CD4-positive, alpha-beta T cell treated with Interleukin-15 for 4 hours (primary cell): ENCODE measurements at regions not wholly inside any gene's neighbourhood (a gene's known extent, or its start where the extent isn't known, plus 50 kb on each side); places are given as distances from the start of the nearest gene placed in this dataset.

Experiments used
- DNase-seq: peaks from one replicate; pipeline ENCODE4 v3.0.0-alpha.2; 2020; ENCODE audit warnings: low spot score

DNA sequence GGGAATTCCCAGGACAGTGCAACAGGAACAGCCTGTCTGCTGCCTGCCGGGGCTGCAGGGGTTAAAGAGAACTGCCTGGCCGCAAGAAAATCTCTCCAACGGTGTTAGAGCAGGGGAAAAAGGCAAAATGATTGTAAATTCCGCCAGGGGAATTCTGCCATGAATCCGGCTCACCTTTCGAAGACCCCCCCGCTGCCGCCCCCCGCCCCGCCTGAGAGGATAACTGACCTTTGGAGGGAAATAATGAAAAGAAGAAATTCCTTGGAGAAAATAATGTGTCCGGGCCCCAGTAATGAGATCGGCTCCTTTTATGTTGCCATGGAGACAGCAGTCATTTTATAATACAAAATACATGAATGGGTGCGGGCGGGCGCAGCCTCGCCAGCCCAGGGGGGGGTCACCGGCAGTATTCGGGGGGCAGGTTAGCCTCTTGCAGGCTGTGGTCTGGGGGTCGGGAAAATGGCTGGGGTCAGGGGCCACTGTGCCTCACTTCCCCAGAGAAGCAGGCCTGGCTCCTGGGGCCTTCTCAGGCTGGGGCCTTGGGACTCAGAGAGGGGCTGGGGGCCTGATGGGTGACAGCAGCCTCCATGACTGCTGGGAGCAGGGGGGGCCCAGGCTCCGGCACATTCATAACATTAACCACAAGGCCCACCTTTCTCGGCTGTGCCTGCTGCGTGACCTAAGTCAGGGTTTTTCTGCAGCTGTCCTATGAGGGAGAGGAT lies 228.1 kb downstream of the MN1 start:
- no peak for DNase-seq

DNA sequence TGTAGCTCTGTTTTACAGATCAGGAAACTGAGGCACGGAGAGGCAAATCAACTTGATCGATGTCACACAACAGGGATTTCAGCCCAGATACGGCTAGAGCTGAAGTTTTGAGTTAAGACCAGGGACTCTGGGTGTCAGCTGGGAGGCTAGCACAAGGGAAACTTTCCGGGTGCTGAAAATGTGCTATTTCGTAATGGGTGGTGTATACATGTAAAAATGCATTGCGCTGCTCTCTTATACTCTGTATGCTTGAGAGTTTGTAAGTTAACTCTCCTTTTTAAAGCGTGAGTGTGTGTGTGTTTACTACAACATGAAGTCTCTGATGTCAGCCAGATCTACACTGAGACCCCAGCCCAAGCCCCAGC lies 227.6 kb downstream of the MN1 start:
- DNase-seq: no peak

GRCh38 chr22:27574651-27575050 lies 226.9 kb downstream of the MN1 start:
- DNase-seq: no peak

DNA sequence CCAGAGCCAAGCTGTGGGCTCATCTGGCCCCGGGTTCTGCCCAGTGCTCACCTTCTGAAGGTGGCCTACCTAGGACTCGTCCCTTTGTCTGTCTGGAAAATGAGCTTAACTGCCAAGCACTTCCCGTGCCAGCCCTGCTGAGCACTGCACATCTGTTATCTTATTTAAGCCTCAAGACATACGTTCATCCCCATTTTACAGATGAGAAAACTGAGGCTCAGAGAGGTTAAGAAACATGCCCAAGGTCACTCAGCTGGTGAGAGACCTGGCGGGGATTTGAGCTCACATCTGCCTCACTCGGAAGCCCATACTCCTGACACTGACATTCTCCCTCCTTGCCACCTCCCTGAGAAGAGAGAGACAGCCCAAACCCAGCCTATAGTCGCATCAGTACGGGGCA lies 226.2 kb downstream of the MN1 start:
- DNase-seq: no peak

DNA sequence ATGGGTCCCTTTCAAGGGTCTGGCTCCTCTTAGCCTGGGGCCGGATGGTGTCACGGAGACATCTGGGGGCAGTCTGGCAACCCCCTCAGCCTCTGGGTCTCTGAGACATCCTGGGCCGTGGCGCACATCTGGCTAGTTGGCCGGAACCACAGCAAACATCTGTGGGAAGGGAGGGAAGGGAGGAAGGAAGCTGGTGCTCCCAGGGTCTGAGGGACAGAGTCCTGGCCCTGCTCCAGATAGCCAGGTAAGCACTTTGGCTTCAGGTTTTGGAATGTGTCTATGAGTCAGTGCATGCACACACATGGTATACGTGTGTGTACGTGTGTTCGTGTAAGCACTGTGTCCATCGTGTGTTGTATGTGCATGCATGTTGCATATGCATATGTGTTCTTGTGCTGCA lies 225.1 kb downstream of the MN1 start:
- DNase-seq: no peak

DNA sequence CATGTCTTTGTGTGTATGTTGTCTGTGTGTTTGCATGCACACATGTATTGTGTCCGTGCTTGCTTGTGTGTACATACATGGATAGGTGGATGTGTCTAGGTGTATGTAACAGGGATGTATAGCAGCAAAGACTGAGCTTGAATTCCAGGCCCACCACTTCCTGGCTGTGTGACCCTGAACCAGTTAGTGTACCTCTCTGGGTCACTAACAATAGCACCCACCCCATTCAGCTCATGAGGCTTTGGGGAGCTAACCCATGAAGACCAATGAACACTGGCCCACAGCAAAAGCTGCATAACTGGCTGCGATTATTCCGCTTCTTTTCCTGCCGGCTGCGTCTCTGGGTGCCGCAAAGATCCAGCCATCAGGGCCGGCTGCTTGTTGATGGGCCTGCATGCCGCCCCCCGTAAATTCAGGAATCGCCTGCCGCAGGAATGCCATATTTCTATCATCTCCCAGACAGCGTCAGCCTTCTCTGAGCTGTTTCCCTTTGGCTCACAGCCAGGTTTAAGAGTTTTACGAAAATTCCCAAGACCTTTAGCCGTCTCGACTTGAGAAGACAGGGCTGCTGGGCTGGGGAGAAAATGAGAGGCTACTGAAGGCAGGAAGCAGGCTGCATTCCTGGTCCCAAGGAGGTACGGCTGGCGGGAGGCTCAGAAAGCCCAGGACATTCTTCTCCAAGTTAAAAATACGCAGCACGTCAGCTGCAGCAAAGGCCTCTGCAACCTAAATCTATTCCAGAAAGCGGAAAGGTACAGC lies 224.6 kb downstream of the MN1 start:
- DNase-seq: no peak

GRCh38 chr22:27577574-27577969 lies 224.0 kb downstream of the MN1 start:
- no peak for DNase-seq

- no peak for DNase-seq
Observed at GRCh38 chr22:27578937-27579617, 222.5 kb downstream of the MN1 start.

- DNase-seq: no peak
Observed at GRCh38 chr22:27580311-27580897, 221.2 kb downstream of the MN1 start.

DNA sequence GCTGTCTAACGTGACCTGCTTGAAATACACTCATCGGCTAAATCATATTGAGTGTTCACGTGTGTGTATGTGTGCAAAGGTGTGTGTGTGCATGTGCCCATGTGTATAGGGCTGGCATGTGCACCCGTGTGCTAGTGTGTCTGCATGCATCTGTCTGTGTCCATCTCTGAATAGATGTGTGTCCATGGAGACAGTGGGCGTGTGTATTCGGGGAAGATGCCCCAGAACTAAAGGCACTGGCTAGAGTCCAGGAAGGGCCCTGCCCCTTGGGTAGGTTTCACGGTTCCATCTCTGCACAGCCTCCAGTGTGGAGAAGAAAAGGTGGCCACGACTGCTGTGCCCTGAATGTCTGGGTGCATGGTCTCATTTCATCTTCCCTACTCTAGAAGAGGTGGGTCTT lies 220.3 kb downstream of the MN1 start:
- DNase-seq: no peak

- DNase-seq: no peak
Observed at GRCh38 chr22:27581688-27582087, 219.9 kb downstream of the MN1 start.

DNA sequence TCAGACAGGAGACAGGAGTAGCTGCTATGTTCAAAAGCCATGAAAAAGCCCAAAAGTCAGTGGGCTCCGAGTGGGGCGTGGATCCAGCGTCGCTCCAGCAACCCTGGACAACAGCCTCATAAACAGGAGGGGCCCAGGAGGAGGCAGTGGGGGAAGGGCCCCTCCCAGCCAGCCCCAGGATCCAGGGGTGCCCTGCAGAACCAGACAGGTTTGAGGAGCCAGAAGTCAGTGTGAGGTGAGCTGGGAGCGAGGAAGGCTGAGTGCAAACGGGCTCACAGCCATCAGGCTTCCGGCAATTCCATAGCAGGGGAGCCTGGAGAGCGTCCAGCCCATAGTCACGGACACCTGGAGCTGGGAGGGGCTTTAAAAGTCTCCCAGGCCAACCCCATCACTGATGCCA lies 217.7 kb downstream of the MN1 start:
- DNase-seq: no peak

- DNase-seq: no peak
Observed at GRCh38 chr22:27585141-27585540, 216.4 kb downstream of the MN1 start.

DNA sequence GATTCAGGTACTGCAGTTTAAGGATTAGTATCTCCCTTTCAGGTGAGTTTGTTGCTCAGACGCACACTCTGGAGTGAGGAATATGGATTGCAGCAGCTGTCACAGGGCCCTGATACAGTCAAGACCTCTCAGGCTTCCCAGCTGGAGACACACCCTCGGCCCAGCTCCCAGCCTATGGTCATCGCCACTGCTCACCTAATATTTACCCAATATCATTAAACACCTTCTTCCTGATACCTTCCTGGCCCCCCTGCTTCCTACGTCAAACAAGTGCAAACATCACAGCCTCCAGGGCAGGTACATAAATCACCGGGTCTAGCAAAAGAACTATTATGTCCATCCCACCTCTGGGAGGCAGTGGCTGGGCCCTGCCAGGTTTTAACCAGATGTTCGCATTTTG lies 213.3 kb downstream of the MN1 start:
- DNase-seq: no peak

GRCh38 chr22:27588915-27589314 lies 212.6 kb downstream of the MN1 start:
- DNase-seq: no peak

- no peak for DNase-seq
Observed at GRCh38 chr22:27591060-27591459, 210.5 kb downstream of the MN1 start.

- no peak for DNase-seq
Observed at GRCh38 chr22:27593378-27593777, 208.2 kb downstream of the MN1 start.

GRCh38 chr22:27594020-27594419 lies 207.5 kb downstream of the MN1 start:
- no peak for DNase-seq

- no peak for DNase-seq
Observed at GRCh38 chr22:27594474-27595134, 207.0 kb downstream of the MN1 start.

- DNase-seq: no peak
Observed at GRCh38 chr22:27596133-27596870, 205.3 kb downstream of the MN1 start.

DNA sequence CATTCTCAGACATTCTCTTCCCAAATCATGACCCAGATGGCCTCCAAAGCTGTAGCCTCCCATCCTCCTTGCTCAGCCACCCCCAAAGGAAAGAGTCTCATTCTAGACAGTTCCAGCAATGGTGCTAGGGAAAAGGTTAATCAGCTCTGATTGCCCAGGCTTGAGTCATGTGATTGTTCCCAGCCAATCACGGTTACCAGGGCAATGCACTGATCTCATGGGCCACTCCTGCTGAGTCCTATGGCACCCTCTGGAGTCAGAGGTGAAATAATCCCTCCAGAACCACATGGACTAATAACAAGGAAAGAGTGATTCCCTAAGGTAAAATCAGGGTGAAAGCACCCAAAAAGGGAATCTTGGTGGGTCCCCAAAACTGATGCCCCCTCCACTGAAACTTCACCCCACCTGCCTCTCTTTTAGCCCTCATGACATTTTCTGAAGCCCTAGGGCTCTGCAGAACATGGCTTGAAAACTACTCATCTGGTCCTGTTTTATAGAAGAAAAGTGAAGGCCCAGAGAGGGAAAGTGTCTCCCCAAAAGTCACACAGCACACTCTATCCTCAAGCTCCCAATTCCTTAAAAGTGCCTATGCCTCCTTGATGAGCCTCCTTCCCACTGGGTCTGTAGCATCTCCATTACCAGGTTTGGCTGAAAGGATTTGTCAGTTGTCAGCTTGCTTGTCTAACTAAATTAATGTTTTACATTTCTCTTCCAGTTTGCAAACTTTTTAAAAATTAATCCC lies 203.7 kb downstream of the MN1 start:
- DNase-seq: no peak
